ENCODE measurements at regions not wholly inside any gene's neighbourhood (a gene's known extent, or its start where the extent isn't known, plus 50 kb on each side); places are given as distances from the start of the nearest gene placed in this dataset.
A peak's percentile ranks its signal among the peaks of the same experiment; 100 is the strongest.

- H3K36me3 ChIP-seq (ENCODE audit: insufficient read depth, low read length): no peaks in the 10 kb centered on the region
- H2AFZ ChIP-seq (ENCODE audit: low read length): no peak overlapping the region
- no peak overlapping the region for H3K27ac ChIP-seq (ENCODE audit: low read depth, low read length)
- H3K9me3 ChIP-seq (ENCODE audit: low read depth, low read length): no peaks in the 10 kb centered on the region
- H4K20me1 ChIP-seq (ENCODE audit: insufficient read depth, low read length): no peaks in the 10 kb centered on the region
- no peaks in the 10 kb centered on the region for H3K79me2 ChIP-seq (ENCODE audit: insufficient read depth, low read length)
- H3K4me3 ChIP-seq (ENCODE audit: insufficient read depth, low read length): no peak overlapping the region
- no peak for DNase-seq (ENCODE audit: insufficient read length, low spot score, missing footprints)
- no peak overlapping the region for H3K4me2 ChIP-seq (ENCODE audit: insufficient read depth, low read length)
- no peaks in the 10 kb centered on the region for H3K4me1 ChIP-seq (ENCODE audit: insufficient read depth, low read length)
- H3K27me3 ChIP-seq (ENCODE audit: insufficient read depth, low read length): no peaks in the 10 kb centered on the region
- TF ChIP-seq, protein P1, sequence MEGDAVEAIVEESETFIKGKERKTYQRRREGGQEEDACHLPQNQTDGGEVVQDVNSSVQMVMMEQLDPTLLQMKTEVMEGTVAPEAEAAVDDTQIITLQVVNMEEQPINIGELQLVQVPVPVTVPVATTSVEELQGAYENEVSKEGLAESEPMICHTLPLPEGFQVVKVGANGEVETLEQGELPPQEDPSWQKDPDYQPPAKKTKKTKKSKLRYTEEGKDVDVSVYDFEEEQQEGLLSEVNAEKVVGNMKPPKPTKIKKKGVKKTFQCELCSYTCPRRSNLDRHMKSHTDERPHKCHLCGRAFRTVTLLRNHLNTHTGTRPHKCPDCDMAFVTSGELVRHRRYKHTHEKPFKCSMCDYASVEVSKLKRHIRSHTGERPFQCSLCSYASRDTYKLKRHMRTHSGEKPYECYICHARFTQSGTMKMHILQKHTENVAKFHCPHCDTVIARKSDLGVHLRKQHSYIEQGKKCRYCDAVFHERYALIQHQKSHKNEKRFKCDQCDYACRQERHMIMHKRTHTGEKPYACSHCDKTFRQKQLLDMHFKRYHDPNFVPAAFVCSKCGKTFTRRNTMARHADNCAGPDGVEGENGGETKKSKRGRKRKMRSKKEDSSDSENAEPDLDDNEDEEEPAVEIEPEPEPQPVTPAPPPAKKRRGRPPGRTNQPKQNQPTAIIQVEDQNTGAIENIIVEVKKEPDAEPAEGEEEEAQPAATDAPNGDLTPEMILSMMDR (IDR thresholded peaks at IDR 0.05; ENCODE audit: extremely low read depth, low read depth, low read length): no peak
These were observed 178.8 kb downstream of the ARL4A start for GRCh38 chr7:12866207-12866606.

- Histone ChIP-seq H2AFZ (ENCODE audit: low read length) (no peak overlapping the region), H3K4me3 (ENCODE audit: insufficient read depth, low read length) (no peak overlapping the region), H3K9me3 (ENCODE audit: low read depth, low read length) (no peaks in the 10 kb centered on the region), H3K4me1 (ENCODE audit: insufficient read depth, low read length) (no peaks in the 10 kb centered on the region), H3K27ac (ENCODE audit: low read depth, low read length) (no peak overlapping the region), H3K36me3 (ENCODE audit: insufficient read depth, low read length) (no peaks in the 10 kb centered on the region), H4K20me1 (ENCODE audit: insufficient read depth, low read length) (no peaks in the 10 kb centered on the region), H3K79me2 (ENCODE audit: insufficient read depth, low read length) (no peaks in the 10 kb centered on the region), H3K4me2 (ENCODE audit: insufficient read depth, low read length) (no peak overlapping the region), H3K27me3 (ENCODE audit: insufficient read depth, low read length) (no peaks in the 10 kb centered on the region)
- TF ChIP-seq, protein P1 (IDR thresholded peaks at IDR 0.05; ENCODE audit: extremely low read depth, low read depth, low read length): no peak
- DNase-seq (ENCODE audit: insufficient read length, low spot score, missing footprints): peak; percentile 37
These were observed 180.6 kb downstream of the ARL4A start for GRCh38 chr7:12868027-12868426.

GRCh38 chr7:12870219-12870618 lies 182.8 kb downstream of the ARL4A start:
- Histone ChIP-seq H3K4me2 (ENCODE audit: insufficient read depth, low read length) (no peak overlapping the region), H3K79me2 (ENCODE audit: insufficient read depth, low read length) (no peaks in the 10 kb centered on the region), H3K36me3 (ENCODE audit: insufficient read depth, low read length) (no peaks in the 10 kb centered on the region), H3K27me3 (ENCODE audit: insufficient read depth, low read length) (no peaks in the 10 kb centered on the region), H2AFZ (ENCODE audit: low read length) (no peak overlapping the region), H3K27ac (ENCODE audit: low read depth, low read length) (no peak overlapping the region), H3K9me3 (ENCODE audit: low read depth, low read length) (no peaks in the 10 kb centered on the region), H4K20me1 (ENCODE audit: insufficient read depth, low read length) (no peaks in the 10 kb centered on the region), H3K4me3 (ENCODE audit: insufficient read depth, low read length) (no peak overlapping the region), H3K4me1 (ENCODE audit: insufficient read depth, low read length) (no peaks in the 10 kb centered on the region)
- TF ChIP-seq, protein P1 (IDR thresholded peaks at IDR 0.05; ENCODE audit: extremely low read depth, low read depth, low read length): no peak
- DNase-seq (ENCODE audit: insufficient read length, low spot score, missing footprints): no peak

DNA sequence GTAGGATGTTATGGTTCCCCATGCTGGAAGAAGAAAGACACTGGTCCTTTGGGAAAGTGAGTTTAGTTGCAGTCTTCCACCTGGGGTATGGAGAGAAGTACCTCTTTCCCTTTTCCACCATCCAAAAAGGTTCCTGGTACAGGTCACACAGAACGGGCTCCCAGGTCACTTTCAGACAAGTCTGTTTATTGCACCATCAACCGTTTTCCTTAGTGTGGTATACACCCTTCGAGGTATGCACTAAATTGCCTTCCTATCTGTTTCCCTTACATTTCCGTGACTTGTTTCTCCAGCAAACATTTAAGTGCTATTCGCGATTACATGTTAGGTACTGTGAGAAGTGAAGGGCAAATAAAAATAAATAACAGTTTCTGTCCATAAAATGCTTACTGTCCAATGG lies 185.1 kb downstream of the ARL4A start:
- Histone ChIP-seq H3K79me2 (ENCODE audit: insufficient read depth, low read length) (no peaks in the 10 kb centered on the region), H3K4me2 (ENCODE audit: insufficient read depth, low read length) (no peak overlapping the region), H3K9me3 (ENCODE audit: low read depth, low read length) (no peaks in the 10 kb centered on the region), H3K36me3 (ENCODE audit: insufficient read depth, low read length) (no peaks in the 10 kb centered on the region), H3K27me3 (ENCODE audit: insufficient read depth, low read length) (no peaks in the 10 kb centered on the region), H3K27ac (ENCODE audit: low read depth, low read length) (no peak overlapping the region), H4K20me1 (ENCODE audit: insufficient read depth, low read length) (no peaks in the 10 kb centered on the region), H3K4me1 (ENCODE audit: insufficient read depth, low read length) (no peaks in the 10 kb centered on the region), H3K4me3 (ENCODE audit: insufficient read depth, low read length) (no peak overlapping the region), H2AFZ (ENCODE audit: low read length) (no peak overlapping the region)
- DNase-seq (ENCODE audit: insufficient read length, low spot score, missing footprints): no peak
- TF ChIP-seq, protein P1 (IDR thresholded peaks at IDR 0.05; ENCODE audit: extremely low read depth, low read depth, low read length): no peak
